Neural cell (in vitro differentiated cells): ENCODE measurements at regions not wholly inside any gene's neighbourhood (a gene's known extent, or its start where the extent isn't known, plus 50 kb on each side); places are given as distances from the start of the nearest gene placed in this dataset.

ENCODE experiments used
- EP300 ChIP-seq: fragments of 450-650 bp; conservative IDR thresholded peaks from 2 replicates; pipeline ENCODE4 v1.6.1; 2014; ENCODE audit warnings: antibody characterized with exemption, mild to moderate bottlenecking, moderate library complexity; ENCODE audit not compliant: poor library complexity, severe bottlenecking
- EZH2 ChIP-seq: fragments of 200-600, 300-800 bp; shearing (Covaris generic), sonication (generic); IDR thresholded peaks from 2 replicates; pipeline ENCODE4 v1.6.1; 2014; ENCODE audit warnings: antibody characterized with exemption, low read length, borderline replicate concordance, mild to moderate bottlenecking; ENCODE audit not compliant: insufficient read depth, poor library complexity, severe bottlenecking
- MXI1 ChIP-seq: fragments of 450-650 bp; conservative IDR thresholded peaks from 2 replicates; pipeline ENCODE4 v1.6.1; 2014; ENCODE audit warnings: antibody characterized with exemption, mild to moderate bottlenecking; ENCODE audit not compliant: poor library complexity, severe bottlenecking
- POLR2AphosphoS5 ChIP-seq: IDR thresholded peaks from 2 replicates; pipeline ENCODE4 v1.6.1; 2012
- RAD21 ChIP-seq: fragments of 450-650 bp; conservative IDR thresholded peaks from 2 replicates; pipeline ENCODE4 v1.6.1; 2014; ENCODE audit warnings: antibody characterized with exemption, mild to moderate bottlenecking, moderate library complexity
- TF ChIP-seq, protein P1 (sequence below): fragments of 450-650 bp; IDR thresholded peaks from 2 replicates; pipeline ENCODE4 v1.5.1; 2014; ENCODE audit warnings: antibody characterized with exemption, mild to moderate bottlenecking, moderate library complexity; ENCODE audit not compliant: poor library complexity, severe bottlenecking

DNA sequence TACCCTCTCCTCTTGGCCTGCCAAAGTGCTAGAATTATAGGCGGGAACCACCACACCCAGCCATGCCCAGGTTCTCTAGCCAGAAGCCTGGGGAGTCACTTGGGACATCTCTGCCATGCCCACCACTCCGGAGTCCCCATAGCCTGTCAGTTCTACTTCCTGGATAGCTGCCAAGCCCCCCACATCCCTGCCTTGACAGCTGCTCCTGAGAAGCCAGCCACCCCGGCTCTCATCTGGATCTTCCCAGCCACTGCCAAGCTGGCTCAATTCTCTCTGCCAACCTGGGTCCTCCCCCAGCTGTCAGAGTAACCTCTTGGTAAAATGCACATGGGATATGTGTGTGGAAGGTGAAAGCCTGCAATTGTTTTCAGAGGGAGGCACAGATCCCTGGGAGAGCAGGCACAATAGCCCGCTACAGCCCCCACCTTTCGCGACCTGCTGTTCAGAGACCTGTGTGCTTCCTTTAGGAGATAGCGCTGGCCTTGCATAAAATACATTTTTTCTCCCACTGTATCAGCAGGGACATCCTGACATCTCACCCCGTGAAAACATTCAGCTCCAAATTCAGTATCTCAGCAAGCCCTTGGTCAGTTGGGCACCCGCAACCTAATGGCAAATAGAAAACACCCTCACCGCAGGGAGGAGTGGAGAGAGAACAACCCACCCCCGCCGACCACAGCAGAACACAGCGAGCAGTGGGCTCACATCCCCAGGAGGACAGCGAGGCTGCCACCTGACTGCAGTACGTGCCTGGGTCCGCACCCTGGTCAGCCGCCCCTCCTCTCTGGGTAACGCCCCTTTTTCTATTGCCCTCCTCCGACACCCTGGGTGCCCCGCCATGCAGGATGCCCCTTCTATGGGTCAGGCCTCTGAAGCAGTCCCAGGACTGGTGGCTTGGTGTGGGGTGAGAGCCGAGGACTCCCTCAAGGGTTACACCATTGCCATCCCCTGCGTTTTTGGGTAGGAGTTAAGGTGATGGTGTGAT, 1342.2 kb downstream of the BRD1 start:
- no peak for TF ChIP-seq EP300
- TF ChIP-seq, protein P1, sequence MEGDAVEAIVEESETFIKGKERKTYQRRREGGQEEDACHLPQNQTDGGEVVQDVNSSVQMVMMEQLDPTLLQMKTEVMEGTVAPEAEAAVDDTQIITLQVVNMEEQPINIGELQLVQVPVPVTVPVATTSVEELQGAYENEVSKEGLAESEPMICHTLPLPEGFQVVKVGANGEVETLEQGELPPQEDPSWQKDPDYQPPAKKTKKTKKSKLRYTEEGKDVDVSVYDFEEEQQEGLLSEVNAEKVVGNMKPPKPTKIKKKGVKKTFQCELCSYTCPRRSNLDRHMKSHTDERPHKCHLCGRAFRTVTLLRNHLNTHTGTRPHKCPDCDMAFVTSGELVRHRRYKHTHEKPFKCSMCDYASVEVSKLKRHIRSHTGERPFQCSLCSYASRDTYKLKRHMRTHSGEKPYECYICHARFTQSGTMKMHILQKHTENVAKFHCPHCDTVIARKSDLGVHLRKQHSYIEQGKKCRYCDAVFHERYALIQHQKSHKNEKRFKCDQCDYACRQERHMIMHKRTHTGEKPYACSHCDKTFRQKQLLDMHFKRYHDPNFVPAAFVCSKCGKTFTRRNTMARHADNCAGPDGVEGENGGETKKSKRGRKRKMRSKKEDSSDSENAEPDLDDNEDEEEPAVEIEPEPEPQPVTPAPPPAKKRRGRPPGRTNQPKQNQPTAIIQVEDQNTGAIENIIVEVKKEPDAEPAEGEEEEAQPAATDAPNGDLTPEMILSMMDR = no peak
- TF ChIP-seq RAD21 = no peak
- no peak for TF ChIP-seq EZH2
- TF ChIP-seq POLR2AphosphoS5 = no peak
- TF ChIP-seq MXI1 = no peak
